WTC11 (cell line): ENCODE measurements at regions not wholly inside any gene's neighbourhood (a gene's known extent, or its start where the extent isn't known, plus 50 kb on each side); places are given as distances from the start of the nearest gene placed in this dataset.
"Not testable (repeated sequence)": the region's sequence is repeated elsewhere in the genome, so short reads cannot be mapped to it uniquely, and the experiment has no call there.

ENCODE experiments used
- ATAC-seq: fragments of 200-7000 bp; cut with Tn5 transposase; 2 replicates; pipeline ENCODE4 v1.10.0; 2021; ENCODE audit warnings: mild to moderate bottlenecking, moderate library complexity
- CTCF ChIA-PET: fragments of 300-600 bp; sonication (Branson Sonifier 250); formaldehyde crosslinking; loops from one replicate; lab custom pipeline; 2021; ENCODE audit warnings: antibody characterized with exemption; lab: Charles Lee
- POLR2A ChIA-PET: fragments of 350-600 bp; sonication (Branson Sonifier 250); formaldehyde crosslinking; loops from one replicate; lab custom pipeline; 2021; ENCODE audit warnings: antibody characterized with exemption; lab: Charles Lee
- DNase-seq: peaks from one replicate; pipeline ENCODE4 v3.0.0; 2021; ENCODE audit warnings: low spot score
- H3K27ac Mint-ChIP-seq: 2 replicates; pipeline ENCODE4 v1.8.0; 2021; ENCODE audit warnings: mixed read lengths
- H3K27me3 Mint-ChIP-seq: 2 replicates; pipeline ENCODE4 v1.8.0; 2021; ENCODE audit warnings: low read depth, mild to moderate bottlenecking, moderate library complexity, mixed read lengths
- H3K36me3 Mint-ChIP-seq: 2 replicates; pipeline ENCODE4 v1.8.0; 2021; ENCODE audit warnings: mixed read lengths
- H3K4me1 Mint-ChIP-seq: 2 replicates; pipeline ENCODE4 v1.8.0; 2022; ENCODE audit warnings: mixed read lengths
- H3K4me3 Mint-ChIP-seq: 2 replicates; pipeline ENCODE4 v1.8.0; 2021; ENCODE audit warnings: mild to moderate bottlenecking, moderate library complexity, mixed read lengths
- H3K9me3 Mint-ChIP-seq: 2 replicates; pipeline ENCODE4 v1.8.0; 2021; ENCODE audit warnings: mixed read lengths
- ATF3 ChIP-seq: sonication (generic); formaldehyde crosslinking; conservative IDR thresholded peaks from 2 replicates; pipeline ENCODE4 v1.8.1; 2022; ENCODE audit warnings: mild to moderate bottlenecking, missing genetic modification reagents
- CBFB ChIP-seq: sonication (generic); formaldehyde crosslinking; IDR thresholded peaks from 2 replicates; pipeline ENCODE4 v1.8.1; 2022; ENCODE audit warnings: mild to moderate bottlenecking, low read depth, missing genetic modification reagents
- CREB1 ChIP-seq: sonication (generic); formaldehyde crosslinking; IDR thresholded peaks from 2 replicates; pipeline ENCODE4 v1.8.0; 2023; ENCODE audit warnings: mild to moderate bottlenecking, missing genetic modification reagents
- CREM ChIP-seq: sonication (generic); formaldehyde crosslinking; IDR thresholded peaks from 2 replicates; pipeline ENCODE4 v1.8.1; 2022; ENCODE audit warnings: mild to moderate bottlenecking, missing genetic modification reagents, moderate library complexity
- E2F5 ChIP-seq: sonication (generic); formaldehyde crosslinking; IDR thresholded peaks from 2 replicates; pipeline ENCODE4 v1.8.1; 2022; ENCODE audit warnings: mild to moderate bottlenecking, moderate library complexity, missing genetic modification reagents
- FOXJ3 ChIP-seq: sonication (generic); formaldehyde crosslinking; IDR thresholded peaks from 2 replicates; pipeline ENCODE4 v1.9.0; 2021; ENCODE audit warnings: missing genetic modification reagents, mild to moderate bottlenecking, borderline replicate concordance
- FOXK1 ChIP-seq: sonication (generic); formaldehyde crosslinking; IDR thresholded peaks from 2 replicates; pipeline ENCODE4 v1.8.0; 2022; ENCODE audit warnings: mild to moderate bottlenecking, moderate library complexity, missing genetic modification reagents
- FOXP1 ChIP-seq: sonication (generic); formaldehyde crosslinking; IDR thresholded peaks from 2 replicates; pipeline ENCODE4 v1.8.0; 2022; ENCODE audit warnings: missing genetic modification reagents, mild to moderate bottlenecking, moderate library complexity, borderline replicate concordance
- GABPB1 ChIP-seq: sonication (generic); formaldehyde crosslinking; IDR thresholded peaks from 2 replicates; pipeline ENCODE4 v1.8.1; 2023; ENCODE audit warnings: mild to moderate bottlenecking, missing genetic modification reagents
- GTF2I ChIP-seq: fragments of 250-450 bp; sonication (Bioruptor Pico); conservative IDR thresholded peaks from 2 replicates; pipeline ENCODE4 v1.4.0; 2021; ENCODE audit warnings: mild to moderate bottlenecking
- HMGXB4 ChIP-seq: sonication (generic); formaldehyde crosslinking; IDR thresholded peaks from 2 replicates; pipeline ENCODE4 v1.8.1; 2023; ENCODE audit warnings: mild to moderate bottlenecking, moderate library complexity, missing genetic modification reagents
- JAZF1 ChIP-seq: fragments of 250-450 bp; sonication (Bioruptor Pico); IDR thresholded peaks from 2 replicates; pipeline ENCODE4 v1.9.0; 2021; ENCODE audit warnings: moderate library complexity, mild to moderate bottlenecking, inconsistent platforms
- KAT7 ChIP-seq: sonication (generic); formaldehyde crosslinking; IDR thresholded peaks from 2 replicates; pipeline ENCODE4 v1.8.1; 2023; ENCODE audit warnings: missing genetic modification reagents, mild to moderate bottlenecking, borderline replicate concordance
- NFE2L1 ChIP-seq: sonication (generic); formaldehyde crosslinking; IDR thresholded peaks from 2 replicates; pipeline ENCODE4 v1.8.1; 2023; ENCODE audit warnings: missing genetic modification reagents
- NR2C2 ChIP-seq: sonication (generic); formaldehyde crosslinking; IDR thresholded peaks from 2 replicates; pipeline ENCODE4 v1.8.0; 2022; ENCODE audit warnings: mild to moderate bottlenecking, missing genetic modification reagents
- OVOL2 ChIP-seq: fragments of 250-450 bp; sonication (Bioruptor Pico); IDR thresholded peaks from 2 replicates; pipeline ENCODE4 v1.9.0; 2021; ENCODE audit warnings: mild to moderate bottlenecking, borderline replicate concordance
- PRDM15 ChIP-seq: sonication (generic); formaldehyde crosslinking; IDR thresholded peaks from 2 replicates; pipeline ENCODE4 v1.8.0; 2022; ENCODE audit warnings: missing genetic modification reagents
- SP1 ChIP-seq: sonication (generic); formaldehyde crosslinking; conservative IDR thresholded peaks from 2 replicates; pipeline ENCODE4 v1.8.1; 2022; ENCODE audit warnings: missing genetic modification reagents
- TEAD1 ChIP-seq: sonication (generic); formaldehyde crosslinking; IDR thresholded peaks from 2 replicates; pipeline ENCODE4 v1.8.0; 2022; ENCODE audit warnings: mild to moderate bottlenecking, missing genetic modification reagents
- ZMAT4 ChIP-seq: fragments of 250-450 bp; sonication (Bioruptor Pico); IDR thresholded peaks from 2 replicates; pipeline ENCODE4 v1.9.0; 2021; ENCODE audit warnings: mild to moderate bottlenecking
- ZNF121 ChIP-seq: sonication (generic); formaldehyde crosslinking; IDR thresholded peaks from 2 replicates; pipeline ENCODE4 v1.8.0; 2023; ENCODE audit warnings: missing genetic modification reagents
- ZNF416 ChIP-seq: fragments of 250-450 bp; sonication (Bioruptor Pico); IDR thresholded peaks from 2 replicates; pipeline ENCODE4 v1.9.0; 2021; ENCODE audit warnings: mild to moderate bottlenecking, inconsistent platforms
- ZNF671 ChIP-seq: fragments of 250-450 bp; sonication (Bioruptor Pico); IDR thresholded peaks from 2 replicates; pipeline ENCODE4 v1.8.0; 2021; ENCODE audit warnings: mild to moderate bottlenecking
- TF ChIP-seq, protein P1 (sequence below): fragments of 250-450 bp; sonication (Bioruptor Pico); IDR thresholded peaks from 2 replicates; pipeline ENCODE4 v1.9.0; 2021; ENCODE audit warnings: moderate library complexity, mild to moderate bottlenecking, inconsistent platforms, borderline replicate concordance

DNA sequence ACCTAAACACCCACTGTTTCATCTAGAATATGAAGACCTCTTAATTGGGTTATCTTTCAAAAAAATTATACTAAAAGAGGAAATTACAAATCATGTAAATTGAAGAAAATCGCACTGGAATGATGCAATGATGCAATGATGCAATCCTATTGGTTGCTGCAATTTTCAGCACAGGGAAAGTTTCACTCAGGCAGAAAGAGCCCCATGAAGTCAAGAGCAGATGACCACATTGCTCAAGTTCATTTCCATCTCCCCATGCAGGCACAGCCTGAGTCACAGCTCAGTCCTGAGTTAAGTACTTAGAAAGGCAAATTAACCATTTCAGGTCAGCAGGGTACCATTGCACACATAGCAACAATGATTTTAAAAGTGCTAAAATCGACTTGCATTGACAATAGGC is 180.3 kb upstream of the MYO3A start:
- Mint-ChIP-seq H3K36me3 (peaks cover 4% of the 10 kb centered on the region), H3K4me1 (peaks cover 16% of the 10 kb centered on the region), H3K27ac (no peak overlapping the region), H3K4me3 (no peak overlapping the region), H3K9me3 (peaks cover 6% of the 10 kb centered on the region), H3K27me3 (no peaks in the 10 kb centered on the region)
- CTCF ChIA-PET, result interaction anchor here (1.6 kb wide), 1 partner anchor 122 kb away, joined by 3 read pairs; no protein-coding TSS in a partner anchor
- DNase-seq (no peak), ATAC-seq (no peak)
- POLR2A ChIA-PET, result no interaction called here
- no peak for TF ChIP-seq PRDM15 (CRISPR knock-in tag)
- TF ChIP-seq GABPB1 (CRISPR knock-in tag), result no peak
- no peak for TF ChIP-seq NFE2L1 (CRISPR knock-in tag)
- TF ChIP-seq CREM (CRISPR knock-in tag), result no peak
- TF ChIP-seq OVOL2, result no peak
- no peak for TF ChIP-seq CREB1 (CRISPR knock-in tag)
- no peak for TF ChIP-seq ZNF121 (CRISPR knock-in tag)
- TF ChIP-seq, protein P1, sequence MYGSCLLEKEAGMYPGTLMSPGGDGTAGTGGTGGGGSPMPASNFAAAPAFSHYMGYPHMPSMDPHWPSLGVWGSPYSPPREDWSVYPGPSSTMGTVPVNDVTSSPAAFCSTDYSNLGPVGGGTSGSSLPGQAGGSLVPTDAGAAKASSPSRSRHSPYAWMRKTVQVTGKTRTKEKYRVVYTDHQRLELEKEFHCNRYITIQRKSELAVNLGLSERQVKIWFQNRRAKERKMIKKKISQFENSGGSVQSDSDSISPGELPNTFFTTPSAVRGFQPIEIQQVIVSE (CRISPR knock-in tag), result no peak
- no peak for TF ChIP-seq GTF2I (CRISPR knock-in tag)
- no peak for TF ChIP-seq ZNF416 (CRISPR knock-in tag)
- TF ChIP-seq ZMAT4 (CRISPR knock-in tag), result no peak
- TF ChIP-seq NR2C2 (CRISPR knock-in tag), result no peak

- ATAC-seq, H3K4me3 Mint-ChIP-seq, H3K36me3 Mint-ChIP-seq, CTCF ChIA-PET, H3K27ac Mint-ChIP-seq, H3K27me3 Mint-ChIP-seq, DNase-seq, POLR2A ChIA-PET: not testable (repeated sequence)
- peaks cover 13% of the 10 kb centered on the region for H3K9me3 Mint-ChIP-seq
- H3K4me1 Mint-ChIP-seq, result peaks cover 18% of the 10 kb centered on the region
These were observed 178.2 kb upstream of the MYO3A start for GRCh38 chr10:25755874-25756273.

DNA sequence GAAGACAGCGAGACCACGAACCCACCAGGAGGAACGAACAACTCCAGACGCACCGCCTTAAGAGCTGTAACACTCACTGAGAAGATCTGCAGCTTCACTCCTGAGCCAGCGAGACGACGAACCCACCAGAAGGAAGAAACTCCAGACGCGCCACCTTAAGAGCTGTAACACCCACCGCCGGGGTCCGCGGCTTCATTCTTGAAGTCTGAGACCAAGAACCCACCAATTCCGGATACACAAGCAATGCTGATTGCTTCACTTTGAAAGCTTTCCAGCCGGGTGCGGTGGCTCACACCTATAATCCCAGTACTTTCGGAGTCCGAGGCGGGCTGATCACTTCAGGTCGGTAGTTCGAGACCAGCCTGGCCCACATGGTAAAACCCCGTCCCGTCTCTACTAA is 177.2 kb upstream of the MYO3A start:
- Mint-ChIP-seq H3K9me3 (peaks cover 13% of the 10 kb centered on the region), H3K4me1 (peaks cover 25% of the 10 kb centered on the region), H3K27ac (peak overlapping the region; percentile 85), H3K36me3 (peaks cover 4% of the 10 kb centered on the region)
- ATAC-seq (no peak), DNase-seq (no peak)
- CTCF ChIA-PET, result interaction anchor here (0.6 to 1.9 kb wide), 3 partner anchors 11 to 118 kb away, joined by 3 to 15 read pairs (median 5); no protein-coding TSS in a partner anchor
- POLR2A ChIA-PET, result no interaction called here
- TF ChIP-seq FOXK1 (CRISPR knock-in tag) (no peak), KAT7 (CRISPR knock-in tag) (no peak), CBFB (no peak), HMGXB4 (no peak), SP1 (CRISPR knock-in tag) (no peak), ATF3 (CRISPR knock-in tag) (no peak), E2F5 (CRISPR knock-in tag) (no peak), JAZF1 (CRISPR knock-in tag) (no peak), TEAD1 (CRISPR knock-in tag) (no peak), ZNF671 (CRISPR knock-in tag) (no peak), FOXJ3 (CRISPR knock-in tag) (no peak), FOXP1 (CRISPR knock-in tag) (no peak)
- TF ChIP-seq, protein P1 (CRISPR knock-in tag), result no peak
- TF ChIP-seq, all 79 proteins: peak for 0
- H3K4me3 Mint-ChIP-seq, result no peak overlapping the region
- H3K27me3 Mint-ChIP-seq, result no peaks in the 10 kb centered on the region
